GM18951 (cell line): ENCODE measurements at regions not wholly inside any gene's neighbourhood (a gene's known extent, or its start where the extent isn't known, plus 50 kb on each side); places are given as distances from the start of the nearest gene placed in this dataset.

Source experiments
- POLR2A ChIP-seq: IDR thresholded peaks from 4 replicates; pipeline ENCODE4 v1.6.1; 2011; ENCODE audit warnings: mild to moderate bottlenecking; ENCODE audit not compliant: insufficient read length, insufficient read depth; ENCODE audit errors: extremely low read depth
- in situ Hi-C: fragments of 300-500 bp; cut with MboI; formaldehyde crosslinking; loops from one replicate; pipeline ENCODE4 v1.12.0; 2022; ENCODE audit warnings: low sequenced_read_pairs, mixed read lengths, inconsistent platforms; ENCODE audit not compliant: unreplicated experiment

DNA sequence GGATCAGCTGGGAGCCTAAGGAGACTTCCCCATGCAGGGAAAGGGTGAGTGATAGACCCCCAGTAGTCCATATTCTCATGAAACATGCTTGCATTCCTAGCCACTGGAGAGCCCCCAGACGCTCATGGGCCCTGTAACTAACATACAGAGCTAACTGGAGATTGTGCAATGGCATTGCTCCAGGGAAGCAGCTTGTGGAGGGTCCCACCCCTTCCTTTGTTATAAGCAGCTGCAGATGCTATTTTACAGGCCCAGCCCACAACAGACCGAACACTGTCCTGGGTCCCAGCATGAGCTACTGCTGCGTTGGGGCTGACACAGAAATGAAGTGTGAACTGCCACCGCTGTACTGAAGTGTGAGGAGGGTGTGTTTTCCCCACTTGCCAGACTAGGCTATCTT lies 1465.7 kb upstream of the DIAPH2 start:
- in situ Hi-C loops, result no loop called here
- TF ChIP-seq POLR2A, result no peak

DNA sequence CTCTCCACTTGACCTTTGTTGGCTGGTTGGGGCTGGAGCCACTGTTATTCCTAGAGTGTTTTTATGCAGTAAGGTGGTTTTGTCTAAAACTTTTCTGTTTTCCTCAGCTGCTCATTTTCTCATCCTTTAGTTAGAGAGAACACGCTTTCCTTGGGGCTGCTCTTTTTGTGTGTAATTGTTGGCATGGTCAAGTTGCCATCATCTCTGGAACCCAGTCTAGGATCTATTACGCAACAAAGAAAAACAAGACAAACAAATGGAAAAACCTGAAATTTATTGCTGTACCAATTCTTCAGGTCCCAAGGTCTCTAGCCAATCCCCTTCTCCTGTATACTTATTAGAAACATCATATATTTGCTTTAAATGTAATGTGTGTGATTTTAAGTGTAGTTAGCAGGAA lies 1436.3 kb upstream of the DIAPH2 start:
- in situ Hi-C loops, result no loop called here
- TF ChIP-seq POLR2A, result no peak

DNA sequence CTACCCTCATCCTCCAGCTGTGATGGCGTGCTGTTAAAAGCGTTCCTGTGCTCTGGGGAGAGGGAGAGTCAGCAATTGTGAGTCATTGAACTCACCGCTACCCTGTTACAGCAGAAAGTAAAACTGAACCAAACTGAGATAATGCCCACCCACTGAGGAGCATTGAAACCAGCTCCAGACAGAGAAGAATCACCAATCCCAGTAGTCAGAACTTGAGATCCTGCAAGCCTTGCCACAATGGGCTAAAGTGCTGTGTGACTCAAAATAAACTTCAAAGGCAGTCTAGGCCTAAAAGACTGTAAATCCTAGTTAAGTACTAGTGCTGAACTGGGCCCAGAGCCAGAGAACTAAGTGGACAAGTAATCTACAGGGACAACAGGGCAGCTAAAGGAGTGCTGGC lies 1394.2 kb upstream of the DIAPH2 start:
- in situ Hi-C loops, result no loop called here
- no peak for TF ChIP-seq POLR2A

DNA sequence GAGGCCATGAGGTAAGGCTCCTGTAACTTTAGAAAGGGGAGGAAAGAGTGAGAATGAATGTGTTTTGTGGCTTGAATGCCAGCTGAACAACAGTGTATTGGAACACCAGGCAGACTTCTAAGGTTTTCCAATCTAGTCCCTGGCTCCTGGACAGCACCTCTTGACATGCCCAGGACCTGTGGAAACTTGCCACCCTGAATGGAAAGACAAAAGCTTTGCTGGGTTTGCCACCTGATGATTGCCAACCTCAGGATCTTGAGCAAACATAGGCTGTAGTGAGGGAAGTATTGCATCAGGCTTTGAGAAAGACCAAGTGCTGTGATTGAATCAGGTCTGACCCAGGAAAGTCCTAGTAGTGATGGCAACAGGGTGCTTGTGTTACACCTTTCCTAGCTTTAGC lies 1393.1 kb upstream of the DIAPH2 start:
- no peak for TF ChIP-seq POLR2A

DNA sequence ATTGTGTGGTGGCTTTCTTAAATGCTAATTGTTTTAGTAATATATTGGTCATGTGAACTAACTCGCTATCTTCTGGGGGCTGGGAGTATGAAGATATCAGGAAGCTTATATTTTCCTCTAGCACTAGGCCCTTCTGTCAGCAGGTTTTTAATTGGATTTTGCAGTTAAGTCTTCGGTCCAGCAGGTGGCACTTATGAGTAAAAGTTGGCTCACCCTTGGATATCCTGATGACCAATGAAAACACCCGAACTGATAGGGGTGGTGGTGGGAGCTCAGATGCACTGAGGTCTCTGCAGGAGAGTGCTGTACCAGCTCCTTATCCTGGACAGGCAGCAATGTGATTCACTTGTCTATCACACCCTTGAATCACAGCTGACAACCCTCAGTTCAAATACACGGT lies 1365.8 kb upstream of the DIAPH2 start:
- no peak for TF ChIP-seq POLR2A
- in situ Hi-C loops, result no loop called here

More for the DNA sequence above, 1393.1 kb upstream of the DIAPH2 start:
- in situ Hi-C loops, result no loop called here

DNA sequence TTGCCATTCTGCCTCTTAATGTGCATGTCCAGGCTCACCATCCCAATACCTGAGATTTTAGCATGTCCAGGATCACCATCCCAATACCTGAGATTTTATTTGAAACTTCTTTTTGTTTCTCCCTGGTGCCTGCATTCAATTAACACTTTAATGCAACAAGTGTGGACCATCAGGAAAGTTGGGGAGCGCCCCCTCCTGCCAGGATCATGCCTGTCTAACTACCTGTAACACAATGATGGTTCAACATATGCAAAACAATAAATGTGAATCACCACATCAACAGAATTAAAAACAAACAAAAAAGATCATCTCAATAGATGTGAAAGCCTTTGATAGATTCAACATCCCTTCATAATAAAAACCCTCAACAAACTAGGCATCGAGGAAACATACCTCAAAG lies 1359.5 kb upstream of the DIAPH2 start:
- in situ Hi-C loops, result no loop called here

DNA sequence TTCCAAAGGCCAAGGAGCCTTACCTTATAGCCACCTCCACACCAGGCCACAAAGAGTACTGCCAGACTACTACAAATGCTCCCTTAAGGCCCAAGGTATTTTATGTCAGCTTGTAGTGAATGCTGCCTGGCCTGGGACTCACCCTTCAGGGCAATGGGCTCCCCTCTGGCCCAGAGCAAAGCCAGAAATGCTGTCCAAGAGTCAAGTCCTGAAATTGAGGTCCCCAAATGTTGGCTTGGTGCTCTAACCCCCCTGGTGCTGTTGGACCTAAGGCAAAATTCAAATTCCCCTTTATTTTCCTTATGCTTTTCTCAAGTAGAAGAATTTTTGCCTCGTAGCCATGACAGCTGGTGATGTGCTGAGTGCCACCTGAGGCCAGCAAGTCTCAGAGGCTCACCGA lies 1354.3 kb upstream of the DIAPH2 start:
- TF ChIP-seq POLR2A, result no peak
- in situ Hi-C loops, result no loop called here

More for the DNA sequence above, 1359.5 kb upstream of the DIAPH2 start:
- TF ChIP-seq POLR2A, result no peak

DNA sequence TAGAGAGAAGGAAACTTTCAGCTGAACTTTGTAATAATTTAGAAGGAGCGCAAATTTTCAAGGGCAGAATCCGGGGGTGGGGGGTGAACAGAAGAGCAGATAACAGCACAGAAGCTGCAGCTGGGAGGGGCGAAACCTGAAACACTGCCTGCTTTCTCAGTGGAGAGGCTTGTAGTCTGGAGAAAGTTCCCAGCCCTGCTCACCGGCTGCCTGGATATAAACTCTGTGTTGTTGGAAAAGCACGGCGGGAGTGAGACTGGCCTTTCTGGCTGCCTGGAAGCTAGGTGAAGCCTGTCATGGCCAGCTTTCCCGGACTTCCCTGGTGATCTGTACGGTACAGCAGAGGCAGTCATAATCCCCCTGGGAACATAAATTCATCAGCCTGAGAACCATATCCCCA lies 1352.1 kb upstream of the DIAPH2 start:
- no peak for TF ChIP-seq POLR2A
- in situ Hi-C loops, result no loop called here

DNA sequence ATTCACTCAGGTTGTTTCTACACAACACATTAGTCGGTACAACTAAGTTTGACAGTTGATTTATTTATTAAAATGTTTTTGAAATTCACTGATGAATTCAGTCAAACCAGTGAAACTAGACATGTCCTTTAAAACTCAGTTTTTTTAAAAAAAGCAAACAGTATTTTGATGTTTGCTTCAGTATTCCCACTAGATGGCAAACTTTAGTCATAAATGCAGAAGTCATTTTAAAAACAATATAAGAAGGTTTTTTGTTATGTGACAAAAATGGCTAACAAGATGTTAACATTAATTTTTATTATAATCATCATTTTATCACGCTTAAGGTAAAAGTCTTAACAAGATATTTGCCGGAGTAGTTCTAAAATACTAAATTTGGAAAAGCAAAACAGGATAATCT lies 1337.8 kb upstream of the DIAPH2 start:
- in situ Hi-C loops, result no loop called here
- no peak for TF ChIP-seq POLR2A

DNA sequence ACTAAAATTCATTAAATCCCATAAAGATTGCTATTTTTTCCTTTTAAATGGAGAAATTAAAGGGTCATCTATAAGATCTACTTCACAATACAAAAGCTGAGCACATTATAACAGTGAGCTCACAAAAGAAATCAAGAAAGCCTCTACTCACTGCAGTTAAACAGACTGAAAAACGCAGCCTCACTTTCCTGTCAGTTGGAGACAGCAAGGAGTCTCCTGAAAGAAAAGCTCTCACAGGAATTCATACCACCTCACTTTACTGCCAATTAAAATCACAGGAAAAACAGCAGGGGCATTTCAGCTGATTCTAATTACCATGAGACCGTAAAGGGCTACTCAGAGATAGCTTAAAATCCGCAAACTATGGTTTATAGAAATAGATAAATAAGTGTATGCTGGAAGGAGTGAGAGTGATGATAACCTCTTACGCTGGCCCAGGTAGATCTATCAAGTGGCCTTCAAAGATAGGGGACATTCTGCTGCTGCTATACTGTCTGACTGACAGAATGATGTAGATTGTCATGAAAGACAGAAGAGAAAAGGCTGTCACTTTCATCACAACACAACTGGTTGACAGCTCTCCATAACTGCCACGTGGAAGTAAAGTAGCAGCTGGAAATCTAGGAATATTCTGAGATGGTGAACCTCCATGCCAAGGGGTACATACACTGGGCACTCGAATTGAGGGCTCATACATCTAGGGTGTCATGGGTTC lies 1333.7 kb upstream of the DIAPH2 start:
- in situ Hi-C loops, result no loop called here
- TF ChIP-seq POLR2A, result no peak

DNA sequence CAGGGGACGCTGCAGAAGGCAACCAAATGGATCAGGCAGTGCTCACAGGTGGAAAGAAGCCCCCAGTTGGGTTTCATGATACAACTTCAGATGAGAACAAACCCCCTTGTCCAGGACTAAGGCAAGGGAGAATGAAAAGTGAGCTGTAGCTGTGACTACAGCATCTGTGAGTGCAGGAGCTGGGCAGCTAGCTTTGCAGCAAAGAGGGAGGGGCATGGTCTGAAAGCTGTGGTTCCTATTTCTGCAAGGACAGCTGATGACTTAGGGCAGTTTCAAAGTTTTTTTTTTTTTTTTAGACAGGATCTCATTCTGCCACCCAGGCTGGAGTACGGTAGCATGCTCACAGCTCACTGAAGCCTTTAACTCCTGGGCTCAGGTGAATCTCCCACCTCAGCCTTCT lies 1317.4 kb upstream of the DIAPH2 start:
- no peak for TF ChIP-seq POLR2A
- in situ Hi-C loops, result no loop called here

DNA sequence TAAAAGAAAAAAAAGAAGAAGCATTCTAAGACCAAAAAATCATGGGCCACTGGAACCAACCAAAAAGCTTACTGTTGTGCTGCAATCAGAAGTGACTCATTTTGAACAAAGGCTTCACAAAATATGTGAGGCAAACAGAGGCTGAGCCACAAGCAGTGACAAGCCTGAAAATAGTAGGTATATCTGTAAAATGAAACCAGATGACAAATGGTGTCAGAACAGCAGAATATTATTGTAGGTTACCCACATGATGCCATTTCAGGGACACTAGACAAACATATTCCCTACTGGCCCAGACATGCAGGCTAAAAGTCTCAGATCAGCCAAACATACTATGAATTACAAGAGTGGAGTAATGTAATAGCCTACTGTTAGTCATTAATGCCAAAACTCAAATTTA lies 1301.8 kb upstream of the DIAPH2 start:
- no peak for TF ChIP-seq POLR2A
- in situ Hi-C loops, result no loop called here

DNA sequence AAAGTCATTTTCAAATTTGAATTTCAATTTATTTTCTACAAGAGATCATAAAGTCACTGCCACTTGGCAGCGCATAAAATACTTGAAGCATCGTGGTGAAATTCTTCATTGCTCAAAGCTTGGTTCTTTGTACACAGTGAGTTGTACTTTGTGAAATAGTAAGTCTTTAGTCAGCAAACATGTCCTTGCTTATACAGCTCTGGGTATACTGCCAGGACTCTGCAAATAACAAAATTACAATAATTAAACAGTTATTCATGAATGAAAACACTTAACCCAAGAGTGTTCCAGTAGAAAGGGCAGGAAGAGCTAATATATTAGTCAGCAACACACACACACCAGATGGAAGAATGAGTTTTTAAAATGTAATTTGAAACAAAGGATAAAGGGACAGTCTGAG lies 1300.9 kb upstream of the DIAPH2 start:
- in situ Hi-C loops, result no loop called here
- TF ChIP-seq POLR2A, result no peak

DNA sequence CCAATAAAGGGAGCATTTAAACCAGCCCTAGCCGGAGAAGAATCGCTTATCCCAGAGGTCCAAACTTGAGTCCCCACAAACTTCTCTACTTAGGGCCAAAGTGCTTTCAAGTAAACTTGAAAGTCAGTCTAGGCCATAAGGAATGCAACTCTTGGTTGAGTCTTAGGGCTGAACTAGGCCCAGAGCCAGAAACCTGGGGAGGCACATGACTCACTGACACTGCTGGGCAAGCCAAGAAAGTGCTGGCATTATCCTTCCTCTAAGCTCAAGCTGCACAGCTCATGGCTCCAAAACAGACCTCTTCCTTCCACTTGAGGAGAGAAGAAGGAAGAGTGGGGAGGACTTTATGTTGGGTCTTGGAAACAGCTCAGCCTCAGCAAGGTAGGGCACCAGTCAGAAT lies 1257.3 kb upstream of the DIAPH2 start:
- TF ChIP-seq POLR2A, result no peak
- in situ Hi-C loops, result no loop called here

DNA sequence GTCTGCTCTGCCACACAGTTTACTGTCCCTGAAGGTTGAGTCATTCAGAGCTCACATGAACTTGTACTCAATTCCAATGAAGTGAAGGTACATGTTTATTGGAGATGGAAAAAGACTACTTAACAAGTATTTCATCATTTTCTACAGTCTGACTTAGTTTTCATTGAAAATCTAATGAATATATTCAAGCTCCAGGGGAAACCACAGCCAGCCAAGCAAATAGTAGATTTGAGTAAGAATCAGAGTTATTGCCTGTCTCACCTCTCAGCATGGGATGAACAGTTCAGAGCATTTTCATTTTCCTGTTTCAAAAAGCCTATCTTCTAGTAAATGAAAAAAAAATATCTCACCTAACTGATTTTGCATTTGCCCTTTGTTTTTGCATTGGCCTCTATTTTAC lies 1249.4 kb upstream of the DIAPH2 start:
- TF ChIP-seq POLR2A, result no peak
- in situ Hi-C loops, result no loop called here
